ENCODE measurements at regions not wholly inside any gene's neighbourhood (a gene's known extent, or its start where the extent isn't known, plus 50 kb on each side); places are given as distances from the start of the nearest gene placed in this dataset.

- TF ChIP-seq EZH2phosphoT487 (IDR thresholded peaks at IDR 0.05; ENCODE audit: borderline replicate concordance, low read depth, low read length) = no peak
- TF ChIP-seq, protein P1, sequence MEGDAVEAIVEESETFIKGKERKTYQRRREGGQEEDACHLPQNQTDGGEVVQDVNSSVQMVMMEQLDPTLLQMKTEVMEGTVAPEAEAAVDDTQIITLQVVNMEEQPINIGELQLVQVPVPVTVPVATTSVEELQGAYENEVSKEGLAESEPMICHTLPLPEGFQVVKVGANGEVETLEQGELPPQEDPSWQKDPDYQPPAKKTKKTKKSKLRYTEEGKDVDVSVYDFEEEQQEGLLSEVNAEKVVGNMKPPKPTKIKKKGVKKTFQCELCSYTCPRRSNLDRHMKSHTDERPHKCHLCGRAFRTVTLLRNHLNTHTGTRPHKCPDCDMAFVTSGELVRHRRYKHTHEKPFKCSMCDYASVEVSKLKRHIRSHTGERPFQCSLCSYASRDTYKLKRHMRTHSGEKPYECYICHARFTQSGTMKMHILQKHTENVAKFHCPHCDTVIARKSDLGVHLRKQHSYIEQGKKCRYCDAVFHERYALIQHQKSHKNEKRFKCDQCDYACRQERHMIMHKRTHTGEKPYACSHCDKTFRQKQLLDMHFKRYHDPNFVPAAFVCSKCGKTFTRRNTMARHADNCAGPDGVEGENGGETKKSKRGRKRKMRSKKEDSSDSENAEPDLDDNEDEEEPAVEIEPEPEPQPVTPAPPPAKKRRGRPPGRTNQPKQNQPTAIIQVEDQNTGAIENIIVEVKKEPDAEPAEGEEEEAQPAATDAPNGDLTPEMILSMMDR (conservative IDR thresholded peaks at IDR 0.05; ENCODE audit: low read length) = no peak
These were observed 427.1 kb downstream of the TNS3 start for GRCh38 chr7:47154791-47155190.
